GM21526 (cell line): ENCODE measurements at regions not wholly inside any gene's neighbourhood (a gene's known extent, or its start where the extent isn't known, plus 50 kb on each side); places are given as distances from the start of the nearest gene placed in this dataset.
"Not testable (repeated sequence)": the region's sequence is repeated elsewhere in the genome, so short reads cannot be mapped to it uniquely, and the experiment has no call there.

Source experiments
- ATAC-seq: cut with Tn5 transposase; IDR thresholded peaks from one replicate; pipeline ENCODE4 v1.9.1; 2021; ENCODE audit warnings: moderate library complexity; ENCODE audit not compliant: unreplicated experiment, low FRiP score

DNA sequence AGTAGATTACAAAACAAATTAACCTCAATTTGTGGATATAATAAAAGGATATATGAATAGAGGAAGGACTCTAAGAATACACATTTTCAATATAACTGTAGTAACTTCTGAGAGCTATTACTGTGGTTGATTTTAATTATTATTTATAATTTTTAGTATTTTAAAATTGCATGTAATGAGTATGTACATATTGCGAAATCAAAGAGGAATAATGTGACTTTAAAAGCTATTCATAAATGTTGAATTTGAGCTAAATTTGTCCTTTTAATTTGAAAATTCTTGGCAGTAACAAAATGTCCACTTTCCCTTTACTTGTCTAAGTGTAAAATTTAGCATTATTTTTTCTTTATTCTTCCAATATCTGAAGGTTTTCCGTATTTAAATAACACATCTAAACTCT lies 750.6 kb upstream of the PCDH15 start:
- no peak for ATAC-seq

DNA sequence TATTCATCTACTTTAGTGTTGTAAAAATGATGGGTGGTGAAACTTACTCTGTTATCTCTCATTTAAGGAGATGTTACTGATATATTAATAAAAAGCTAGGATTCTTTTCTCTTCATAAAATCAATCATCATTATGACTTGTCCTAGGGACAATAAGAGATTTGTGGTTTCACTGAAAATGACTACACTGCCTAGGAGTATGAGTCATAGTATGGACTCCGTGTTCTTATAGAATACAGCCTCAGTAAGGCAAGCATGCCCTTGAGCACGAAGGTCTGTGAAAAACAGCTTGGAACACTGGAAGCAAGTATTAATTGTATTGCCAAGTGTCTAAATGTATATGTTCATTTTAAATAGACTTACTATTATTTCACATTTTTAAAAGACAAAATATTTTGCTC lies 749.2 kb upstream of the PCDH15 start:
- no peak for ATAC-seq

DNA sequence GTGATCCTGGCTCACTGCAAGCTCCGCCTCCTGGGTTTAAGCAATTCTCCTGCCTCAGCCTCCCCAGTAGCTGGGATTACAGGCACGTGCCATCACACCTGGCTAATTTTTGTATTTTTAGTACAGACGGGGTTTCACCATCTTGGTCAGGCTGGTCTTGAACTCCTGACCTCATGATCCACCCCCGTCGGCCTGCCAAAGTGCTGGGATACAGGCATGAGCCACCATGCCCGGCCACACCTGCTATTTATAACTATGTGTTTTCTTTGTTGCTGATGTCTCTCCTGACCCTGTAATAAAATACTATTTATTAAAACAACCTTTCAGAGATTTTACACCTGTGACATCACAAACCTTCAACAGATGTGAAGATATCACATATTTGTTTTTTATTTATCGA lies 736.5 kb upstream of the PCDH15 start:
- ATAC-seq: not testable (repeated sequence)

DNA sequence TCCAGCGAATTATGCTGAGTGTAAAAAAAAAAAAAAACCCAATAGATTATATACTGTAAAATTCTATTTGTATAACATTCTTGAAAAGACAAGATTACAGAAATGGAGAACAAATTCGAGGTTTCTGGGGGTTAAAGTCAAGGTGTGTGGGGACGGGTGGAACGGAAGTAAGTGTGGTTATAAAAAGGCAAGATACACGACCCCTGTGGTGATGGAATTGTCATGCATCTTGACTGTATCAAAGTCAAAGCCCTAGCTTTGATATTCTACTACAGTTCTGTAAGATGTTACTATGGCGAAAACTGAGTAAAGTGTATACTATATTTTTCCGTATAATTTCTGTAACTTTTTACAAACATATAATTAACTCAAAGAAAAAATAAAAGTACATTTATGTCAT lies 718.2 kb upstream of the PCDH15 start:
- ATAC-seq: no peak

DNA sequence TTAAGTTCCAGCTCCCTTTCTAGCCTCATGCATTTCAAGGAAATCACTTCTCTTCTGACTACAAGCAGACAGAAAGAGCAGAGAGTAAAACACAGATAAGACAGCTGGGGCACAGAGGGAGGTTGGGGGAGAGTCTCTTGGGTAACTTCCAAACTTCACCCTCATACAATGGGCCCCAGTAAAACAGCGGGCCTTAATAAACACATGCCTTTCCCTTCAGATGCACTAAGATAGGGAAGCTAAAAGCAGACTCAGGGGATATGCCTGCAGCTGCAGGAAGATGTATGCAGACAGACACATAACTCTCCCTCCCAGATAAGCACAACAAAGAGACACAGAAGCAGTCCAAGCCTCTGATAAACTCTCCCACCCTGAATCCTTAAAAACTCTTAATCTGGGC lies 717.4 kb upstream of the PCDH15 start:
- ATAC-seq: not testable (repeated sequence)

DNA sequence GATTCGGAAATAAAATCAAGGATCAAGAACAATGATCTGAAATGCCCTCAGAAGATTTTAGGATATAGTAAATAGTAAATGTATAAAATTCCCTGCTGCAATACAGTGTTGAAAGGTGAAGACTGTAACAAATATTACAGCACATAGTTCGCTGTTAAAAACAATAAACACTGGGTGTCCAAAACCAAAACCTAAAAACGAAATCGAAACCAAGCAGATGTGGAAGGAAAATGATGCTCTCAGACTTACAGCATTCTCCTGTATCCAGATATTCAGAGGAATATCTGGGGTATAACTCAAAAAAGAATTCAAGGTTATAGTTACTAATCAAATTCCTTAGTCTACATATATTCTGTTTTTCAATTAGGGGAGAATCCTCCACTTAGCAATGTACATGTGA lies 708.1 kb upstream of the PCDH15 start:
- no peak for ATAC-seq

DNA sequence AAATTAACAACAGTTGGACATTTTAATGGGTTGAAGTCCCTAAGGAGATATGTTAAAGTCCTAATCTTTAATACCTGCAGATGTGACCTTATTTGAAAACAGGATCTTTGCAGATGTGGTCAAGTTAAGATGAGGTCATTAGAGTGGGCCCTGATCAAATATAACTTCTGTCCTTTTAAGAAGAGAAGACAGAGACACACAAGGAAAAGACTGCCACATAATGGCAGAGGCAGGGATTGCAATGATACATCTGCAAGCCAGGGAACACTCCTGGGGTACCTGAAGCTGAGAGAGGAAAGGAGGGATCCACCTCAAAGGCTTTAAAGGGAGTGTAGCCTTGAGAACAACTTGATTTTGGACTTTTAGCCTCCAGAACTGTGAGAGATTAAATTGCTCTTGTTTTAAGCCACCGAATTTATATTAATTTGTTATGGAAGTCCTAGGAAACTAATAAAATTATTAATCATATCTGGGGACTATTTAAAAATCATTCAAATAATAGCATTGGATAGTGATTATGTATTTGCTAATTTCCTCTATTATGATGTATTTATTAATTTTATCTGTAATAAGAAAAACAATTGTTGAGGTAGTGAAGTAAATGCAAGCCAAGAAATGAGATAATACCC lies 700.0 kb upstream of the PCDH15 start:
- ATAC-seq: peak; percentile 68

DNA sequence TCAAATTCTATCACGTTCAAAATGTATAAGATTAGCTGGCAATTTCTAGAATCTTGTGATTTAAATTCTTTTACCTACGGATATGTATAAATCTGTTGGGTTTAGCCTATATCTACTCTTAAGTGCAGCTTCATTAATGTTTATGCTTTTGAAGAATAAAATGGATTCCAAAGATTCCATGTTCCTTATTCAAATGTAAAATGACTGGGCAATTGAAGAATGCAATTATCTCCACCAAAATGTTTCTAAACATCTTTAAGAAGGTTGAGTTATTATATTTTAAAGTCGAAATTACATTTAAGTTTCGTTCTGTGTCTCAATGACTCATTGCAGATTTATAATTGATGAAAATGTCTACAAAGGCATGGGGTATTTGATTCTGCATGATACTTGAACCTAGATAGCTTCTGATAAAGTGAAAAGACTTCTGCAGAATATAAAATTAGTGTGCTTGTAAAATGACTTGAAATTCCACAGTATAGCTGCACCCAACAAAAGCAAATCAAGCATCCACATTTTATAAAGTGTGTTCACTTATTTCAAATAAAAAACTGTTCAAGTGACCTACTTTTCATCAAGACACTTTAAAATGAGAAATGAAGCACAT lies 697.0 kb upstream of the PCDH15 start:
- ATAC-seq: no peak

DNA sequence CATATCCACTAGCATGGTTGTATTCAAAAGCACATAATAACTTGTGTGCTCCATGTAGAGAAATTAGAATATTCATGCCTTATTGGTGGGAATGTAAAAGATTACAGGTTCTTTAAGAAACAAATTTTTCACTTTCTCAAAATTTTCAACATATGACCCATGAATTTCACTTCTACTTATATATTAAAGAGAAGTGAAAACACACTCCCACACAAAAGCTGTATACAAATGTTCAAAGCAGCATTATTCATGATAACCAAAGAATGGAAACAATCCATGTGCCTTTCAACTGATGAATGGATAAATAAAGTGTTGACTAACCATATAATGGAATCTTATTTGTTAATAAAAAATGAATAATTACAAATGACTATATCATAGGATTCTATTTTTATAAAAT lies 694.5 kb upstream of the PCDH15 start:
- ATAC-seq: no peak

DNA sequence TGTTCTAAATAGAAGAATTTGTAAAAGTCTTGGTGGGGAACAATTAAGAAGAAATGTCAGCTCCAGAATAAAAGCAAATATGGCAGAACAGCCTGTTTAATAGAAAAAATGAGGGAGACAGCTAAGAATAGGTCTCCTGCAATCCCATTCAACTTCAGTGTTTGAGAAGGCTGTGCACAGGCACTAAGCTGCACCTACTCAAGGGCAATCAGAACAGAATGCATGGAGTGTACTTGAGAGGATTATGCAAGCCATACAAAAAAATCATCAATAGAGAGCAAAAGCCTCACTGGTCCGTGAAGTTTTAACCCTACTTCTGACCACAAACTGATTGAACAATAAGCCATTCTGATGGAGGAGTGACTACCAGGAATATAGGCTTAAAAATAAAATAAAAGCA lies 690.7 kb upstream of the PCDH15 start:
- no peak for ATAC-seq

DNA sequence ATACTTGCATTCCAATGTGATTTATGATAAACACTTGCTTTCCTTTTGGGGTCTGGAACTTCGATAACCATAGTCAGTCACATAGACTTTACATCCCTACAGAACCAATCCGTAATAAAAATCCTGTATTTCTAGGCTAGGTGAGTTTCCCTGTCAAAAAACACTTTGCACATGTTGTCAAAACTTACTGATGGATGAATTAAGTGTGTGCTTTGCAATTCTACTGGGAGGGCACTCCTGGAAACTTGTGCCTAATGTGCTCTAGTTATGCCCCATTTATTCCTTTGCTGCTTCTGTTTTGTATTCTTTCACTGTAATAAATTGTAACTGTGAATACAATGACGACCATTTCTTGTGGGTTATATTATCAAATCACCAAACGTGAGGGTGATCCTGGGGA lies 684.8 kb upstream of the PCDH15 start:
- ATAC-seq: no peak

DNA sequence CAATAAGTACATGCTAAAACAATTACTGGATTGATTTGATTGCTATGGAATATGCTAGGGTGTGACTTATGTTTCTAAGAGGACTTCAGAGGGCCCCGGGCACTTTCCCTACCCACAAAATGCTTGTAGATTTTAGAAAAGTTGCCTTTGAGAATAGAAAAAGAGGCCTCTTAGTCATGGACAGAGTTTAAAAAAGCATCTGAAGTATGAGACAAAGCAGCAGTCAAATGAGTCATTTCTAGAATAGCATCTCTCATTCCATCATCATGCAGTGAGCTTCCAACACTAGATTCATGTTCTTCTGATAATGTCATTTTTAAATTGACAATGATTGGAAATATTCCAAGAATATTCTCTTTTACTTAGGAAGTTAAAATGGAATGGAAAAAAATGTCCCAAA lies 675.1 kb upstream of the PCDH15 start:
- ATAC-seq: no peak

DNA sequence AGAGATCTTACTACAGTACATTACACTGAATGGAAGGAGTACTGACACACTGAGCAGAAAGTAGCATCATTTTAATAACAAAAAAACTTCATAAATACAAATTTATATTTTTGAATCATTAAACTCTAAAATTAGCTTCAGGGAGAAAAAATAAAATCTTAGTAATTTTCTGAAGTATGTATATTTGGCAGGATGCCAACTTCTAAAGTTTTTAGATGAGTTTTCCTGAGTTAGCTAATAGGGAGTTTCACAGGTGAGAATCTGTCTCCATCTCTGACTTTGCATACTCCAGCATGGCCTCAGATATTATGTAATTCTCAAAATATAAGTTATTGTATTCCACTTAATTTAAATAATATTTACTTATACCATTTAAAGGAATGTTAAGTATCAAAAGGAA lies 673.2 kb upstream of the PCDH15 start:
- no peak for ATAC-seq

DNA sequence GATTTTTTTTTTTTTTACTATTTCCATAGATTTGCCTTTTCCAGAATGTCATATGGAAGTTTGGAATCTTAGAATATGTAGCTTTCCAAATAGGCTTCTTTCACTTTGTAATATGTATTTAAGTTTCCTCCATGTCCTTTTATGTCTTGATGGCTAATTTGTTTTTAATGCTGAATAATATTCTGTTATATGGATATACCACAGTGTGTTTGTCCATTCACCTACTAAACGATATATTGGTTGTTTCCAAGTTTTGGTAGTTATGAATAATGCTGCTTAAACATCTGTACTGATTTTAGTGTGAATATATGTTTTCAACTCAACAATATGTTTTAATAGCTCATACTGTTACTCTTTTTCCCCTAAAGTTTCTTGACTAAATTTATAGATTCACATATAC lies 669.8 kb upstream of the PCDH15 start:
- no peak for ATAC-seq

DNA sequence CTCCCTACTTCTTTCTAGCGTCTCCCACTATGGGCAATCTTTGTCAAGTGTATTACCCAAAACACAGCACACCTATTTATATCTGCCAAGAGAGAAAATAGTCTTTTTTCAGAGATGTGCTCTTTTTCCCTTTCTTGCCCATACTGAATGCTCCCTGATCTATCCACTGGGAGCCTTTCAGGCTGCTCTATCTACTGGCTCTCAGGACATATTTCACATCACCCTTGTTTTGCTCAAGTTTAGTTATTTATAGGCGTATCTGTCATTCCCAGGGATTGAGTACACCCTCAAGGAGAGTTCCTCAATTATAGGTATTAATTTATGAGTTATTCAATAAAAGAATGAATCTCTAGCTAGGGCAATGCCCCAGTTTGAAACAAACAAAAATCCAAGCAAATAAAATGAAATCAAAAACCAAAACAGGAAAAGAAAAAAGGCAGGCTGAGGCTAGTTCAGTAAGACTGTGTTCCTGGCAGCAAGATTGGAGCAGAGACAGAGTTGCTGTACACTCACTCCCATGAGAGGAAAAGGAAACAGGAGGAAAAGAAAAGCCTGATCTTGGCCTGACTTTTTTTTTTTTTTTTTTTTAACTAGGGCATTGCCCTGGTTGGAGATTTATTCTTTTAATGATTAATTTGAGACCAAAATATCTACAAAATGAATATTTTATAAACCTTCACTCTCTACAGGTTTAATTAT lies 665.9 kb upstream of the PCDH15 start:
- no peak for ATAC-seq

DNA sequence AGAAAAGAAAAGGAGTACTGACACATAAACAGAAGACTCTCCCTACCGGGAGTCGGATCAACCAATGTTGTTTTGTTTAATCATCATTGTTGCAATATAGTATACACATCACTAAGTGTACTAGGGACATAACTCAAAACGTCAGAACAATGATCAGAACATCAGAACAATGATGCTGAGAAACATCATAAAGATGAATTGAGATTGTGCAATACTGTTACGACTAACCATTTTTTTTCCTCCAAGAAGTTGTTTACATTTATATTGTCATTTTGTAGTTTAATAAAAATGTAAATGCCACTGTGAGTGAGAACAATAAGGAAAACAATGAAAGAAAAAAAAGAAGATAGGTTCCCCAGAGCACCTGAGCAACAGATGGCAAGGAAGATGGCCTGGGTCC lies 663.1 kb upstream of the PCDH15 start:
- no peak for ATAC-seq

DNA sequence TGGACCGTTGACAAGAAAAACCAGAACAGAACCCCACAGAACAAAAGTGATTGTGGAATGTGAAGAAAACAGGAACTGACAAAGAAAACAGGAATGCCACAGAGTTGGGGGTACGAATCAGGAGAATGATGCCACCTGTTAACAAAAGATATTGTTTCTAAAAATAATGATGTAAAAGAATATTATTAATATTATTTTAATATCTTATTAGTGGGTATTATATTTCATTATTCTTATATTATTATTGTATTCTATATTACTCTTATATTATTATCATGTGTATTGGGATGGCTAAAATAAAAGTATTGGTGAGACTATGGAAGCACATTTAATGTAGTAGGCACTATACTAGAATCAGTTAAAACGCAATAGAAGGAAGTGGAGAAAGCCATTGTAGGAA lies 659.0 kb upstream of the PCDH15 start:
- ATAC-seq: no peak

DNA sequence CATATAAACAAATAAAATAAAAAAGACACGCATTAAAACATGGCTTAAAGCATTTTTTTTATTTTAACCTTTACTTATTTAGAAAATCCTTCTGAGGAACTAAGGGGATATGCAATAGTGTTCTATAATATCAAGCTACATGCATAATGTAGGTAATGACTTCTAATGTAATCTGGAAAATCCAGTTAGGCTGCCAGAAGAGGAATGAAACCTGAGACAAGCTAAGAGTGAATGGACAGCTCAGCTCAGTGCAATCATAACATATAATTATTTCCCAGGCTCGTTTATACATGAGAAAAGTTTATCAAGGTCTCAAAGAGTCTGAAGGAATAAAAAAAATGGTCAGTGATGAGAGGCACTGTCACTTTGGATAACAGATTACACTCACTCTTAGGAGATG lies 649.0 kb upstream of the PCDH15 start:
- ATAC-seq: no peak

DNA sequence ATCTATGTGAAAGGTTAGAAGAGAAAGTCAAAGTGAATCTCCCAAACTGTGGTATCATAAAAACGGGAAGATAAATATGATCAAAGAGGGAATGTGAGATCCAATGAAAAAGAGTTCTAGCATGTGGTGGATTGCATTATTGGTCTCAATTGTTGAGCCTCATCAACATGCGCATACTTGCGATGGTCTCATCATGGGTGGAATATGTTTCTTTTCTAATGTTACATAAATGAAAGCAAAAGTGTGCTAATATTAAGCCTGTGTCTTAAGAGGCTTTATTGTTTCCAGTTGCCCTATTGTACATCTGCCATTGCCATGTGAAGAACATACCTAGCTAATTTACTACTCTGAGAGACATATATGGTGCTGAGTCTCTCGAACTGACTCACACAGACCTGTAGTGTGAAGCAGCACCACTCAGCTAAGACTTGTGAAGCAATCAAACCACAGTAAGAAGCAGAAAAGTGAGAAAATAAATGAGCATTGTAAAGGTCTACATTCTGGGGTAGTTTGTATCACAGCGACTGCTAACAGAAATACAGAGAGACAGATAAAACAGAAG lies 645.5 kb upstream of the PCDH15 start:
- ATAC-seq: no peak

DNA sequence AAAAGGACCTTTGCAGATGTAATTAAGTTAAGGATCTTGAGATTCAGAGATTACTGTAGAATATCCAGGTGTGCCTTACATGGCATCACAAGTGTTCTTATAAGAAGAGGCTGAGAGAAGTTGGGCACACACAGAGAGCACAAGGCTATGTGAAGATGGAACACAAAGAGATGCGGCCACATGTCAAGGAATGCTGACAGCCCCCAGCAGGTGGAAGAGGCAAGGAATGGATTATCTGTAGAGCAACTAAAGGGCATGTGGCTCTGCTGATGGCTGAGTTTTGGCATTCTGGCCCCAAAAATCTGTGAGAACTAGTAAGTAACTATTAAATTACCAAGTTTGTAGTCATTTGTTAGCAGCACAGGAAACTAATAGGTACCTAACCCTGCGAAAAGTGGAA lies 640.7 kb upstream of the PCDH15 start:
- ATAC-seq: no peak

DNA sequence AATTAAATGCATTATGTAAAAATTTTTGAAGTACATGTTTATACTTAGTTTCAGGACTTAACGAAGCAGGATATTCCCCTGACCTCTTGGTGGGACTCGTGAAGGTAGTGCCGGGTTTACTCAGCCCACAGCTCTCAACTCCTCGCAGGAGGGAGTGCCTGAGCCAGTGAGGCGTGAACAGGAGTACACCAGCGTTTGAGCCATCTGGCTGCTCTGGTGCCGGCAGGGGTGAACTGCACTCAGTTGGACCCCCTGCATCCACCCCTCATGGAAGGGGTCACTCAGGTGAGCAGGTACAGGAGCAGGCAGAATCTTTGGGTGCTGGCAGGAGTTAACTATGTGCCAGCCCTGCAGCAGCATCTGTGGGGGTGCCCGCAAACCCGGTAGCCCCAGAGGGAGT lies 625.1 kb upstream of the PCDH15 start:
- no peak for ATAC-seq

DNA sequence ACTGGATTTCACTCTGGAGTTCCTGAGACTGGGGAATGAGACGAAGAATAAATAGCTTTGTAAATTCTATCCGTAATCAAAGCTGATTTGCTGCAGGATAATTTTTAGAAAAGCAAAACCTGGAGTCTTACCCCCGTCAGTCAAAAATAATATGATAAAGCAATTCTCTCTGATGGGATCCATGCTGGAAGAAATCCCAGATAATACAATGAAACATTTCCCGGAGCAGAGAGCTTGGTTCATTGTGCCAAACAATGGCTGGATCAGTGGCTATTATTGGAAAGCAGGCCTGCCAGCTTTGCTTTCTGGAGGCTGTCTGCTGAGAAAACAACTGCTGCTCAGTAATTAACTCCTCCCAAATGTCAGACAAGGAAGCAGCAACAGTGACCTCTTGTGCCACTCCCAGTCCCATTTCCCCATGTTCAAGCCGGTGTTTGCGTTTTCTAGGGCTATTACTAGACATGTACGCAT lies 609.4 kb upstream of the PCDH15 start:
- ATAC-seq: no peak
